HepG2 (cell line): ENCODE measurements at regions not wholly inside any gene's neighbourhood (a gene's known extent, or its start where the extent isn't known, plus 50 kb on each side); places are given as distances from the start of the nearest gene placed in this dataset.

ENCODE experiments used
- EEA1 ChIP-seq: sonication (generic); formaldehyde crosslinking; IDR thresholded peaks from 2 replicates; pipeline ENCODE4 v1.5.1; 2020; ENCODE audit warnings: mild to moderate bottlenecking, missing genetic modification reagents, borderline replicate concordance
- NFE2 ChIP-seq: sonication (generic); formaldehyde crosslinking; IDR thresholded peaks from 2 replicates; pipeline ENCODE4 v1.4.0; 2020; ENCODE audit warnings: missing genetic modification reagents
- NR2C2 ChIP-seq: sonication (generic); formaldehyde crosslinking; IDR thresholded peaks from 2 replicates; pipeline ENCODE4 v1.4.0; 2020; ENCODE audit warnings: missing genetic modification reagents, mild to moderate bottlenecking, moderate library complexity, borderline replicate concordance
- RELA ChIP-seq: sonication (generic); formaldehyde crosslinking; IDR thresholded peaks from 2 replicates; pipeline ENCODE4 v1.4.0; 2020; ENCODE audit warnings: missing genetic modification reagents
- RNF2 ChIP-seq: fragments of 450-650 bp; conservative IDR thresholded peaks from 2 replicates; pipeline ENCODE4 v1.6.1; 2016; ENCODE audit warnings: low read depth
- SMAD9 ChIP-seq: sonication (generic); formaldehyde crosslinking; IDR thresholded peaks from 2 replicates; pipeline ENCODE4 v1.5.1; 2020; ENCODE audit warnings: mild to moderate bottlenecking, missing genetic modification reagents
- ZFAT ChIP-seq: sonication (generic); formaldehyde crosslinking; conservative IDR thresholded peaks from 2 replicates; pipeline ENCODE4 v1.8.1; 2023; ENCODE audit warnings: missing genetic modification reagents, inconsistent platforms
- TF ChIP-seq, protein P1 (sequence below): sonication (generic); formaldehyde crosslinking; IDR thresholded peaks from 2 replicates; pipeline ENCODE4 v1.4.0; 2020; ENCODE audit warnings: missing genetic modification reagents
- TF ChIP-seq, protein P2 (sequence below): sonication (generic); formaldehyde crosslinking; IDR thresholded peaks from 2 replicates; pipeline ENCODE4 v1.4.0; 2020; ENCODE audit warnings: missing genetic modification reagents, mild to moderate bottlenecking, borderline replicate concordance
- TF ChIP-seq, protein P3 (sequence below): IDR thresholded peaks from 2 replicates; pipeline ENCODE4 v1.4.0; 2020; ENCODE audit warnings: mild to moderate bottlenecking, missing genetic modification reagents
- TF ChIP-seq, protein P4 (sequence below): sonication (generic); formaldehyde crosslinking; conservative IDR thresholded peaks from 2 replicates; pipeline ENCODE4 v1.8.0; 2022; ENCODE audit warnings: mild to moderate bottlenecking, moderate library complexity, missing genetic modification reagents
- TF ChIP-seq, protein P5 (sequence below): sonication (generic); formaldehyde crosslinking; IDR thresholded peaks from 2 replicates; pipeline ENCODE4 v1.9.0; 2022; ENCODE audit warnings: low read depth, missing genetic modification reagents
- TF ChIP-seq, protein P6 (sequence below): sonication (generic); formaldehyde crosslinking; IDR thresholded peaks from 2 replicates; pipeline ENCODE4 v1.5.1; 2020; ENCODE audit warnings: missing genetic modification reagents, mild to moderate bottlenecking, borderline replicate concordance

DNA sequence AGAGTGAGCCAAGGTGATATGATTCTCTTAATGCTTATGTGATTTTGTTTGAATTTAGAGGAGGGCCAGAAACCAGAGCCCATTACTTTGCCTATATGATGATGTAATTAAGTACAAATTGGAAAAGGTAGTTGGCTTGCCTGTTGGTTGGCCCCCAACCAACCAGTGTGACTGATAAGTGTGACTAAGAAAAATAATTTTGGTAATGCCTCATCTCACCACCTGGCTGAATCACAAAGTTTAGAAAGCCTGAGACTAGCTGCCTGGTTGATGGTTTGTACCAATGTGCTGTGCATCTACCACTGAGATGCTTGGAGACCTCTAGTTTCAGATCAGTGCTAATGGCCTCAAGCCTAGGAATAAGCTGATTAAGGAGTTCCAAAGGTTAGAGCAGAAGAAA is 338.7 kb downstream of the CDH2 start (continued):
- TF ChIP-seq SMAD9 (no peak), RELA (CRISPR knock-in tag) (no peak), ZFAT (CRISPR knock-in tag) (no peak), NFE2 (no peak), RNF2 (no peak), NR2C2 (CRISPR knock-in tag) (no peak), EEA1 (CRISPR knock-in tag) (no peak)
- TF ChIP-seq, protein P1, sequence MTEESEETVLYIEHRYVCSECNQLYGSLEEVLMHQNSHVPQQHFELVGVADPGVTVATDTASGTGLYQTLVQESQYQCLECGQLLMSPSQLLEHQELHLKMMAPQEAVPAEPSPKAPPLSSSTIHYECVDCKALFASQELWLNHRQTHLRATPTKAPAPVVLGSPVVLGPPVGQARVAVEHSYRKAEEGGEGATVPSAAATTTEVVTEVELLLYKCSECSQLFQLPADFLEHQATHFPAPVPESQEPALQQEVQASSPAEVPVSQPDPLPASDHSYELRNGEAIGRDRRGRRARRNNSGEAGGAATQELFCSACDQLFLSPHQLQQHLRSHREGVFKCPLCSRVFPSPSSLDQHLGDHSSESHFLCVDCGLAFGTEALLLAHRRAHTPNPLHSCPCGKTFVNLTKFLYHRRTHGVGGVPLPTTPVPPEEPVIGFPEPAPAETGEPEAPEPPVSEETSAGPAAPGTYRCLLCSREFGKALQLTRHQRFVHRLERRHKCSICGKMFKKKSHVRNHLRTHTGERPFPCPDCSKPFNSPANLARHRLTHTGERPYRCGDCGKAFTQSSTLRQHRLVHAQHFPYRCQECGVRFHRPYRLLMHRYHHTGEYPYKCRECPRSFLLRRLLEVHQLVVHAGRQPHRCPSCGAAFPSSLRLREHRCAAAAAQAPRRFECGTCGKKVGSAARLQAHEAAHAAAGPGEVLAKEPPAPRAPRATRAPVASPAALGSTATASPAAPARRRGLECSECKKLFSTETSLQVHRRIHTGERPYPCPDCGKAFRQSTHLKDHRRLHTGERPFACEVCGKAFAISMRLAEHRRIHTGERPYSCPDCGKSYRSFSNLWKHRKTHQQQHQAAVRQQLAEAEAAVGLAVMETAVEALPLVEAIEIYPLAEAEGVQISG (CRISPR knock-in tag) = no peak
- TF ChIP-seq, protein P2, sequence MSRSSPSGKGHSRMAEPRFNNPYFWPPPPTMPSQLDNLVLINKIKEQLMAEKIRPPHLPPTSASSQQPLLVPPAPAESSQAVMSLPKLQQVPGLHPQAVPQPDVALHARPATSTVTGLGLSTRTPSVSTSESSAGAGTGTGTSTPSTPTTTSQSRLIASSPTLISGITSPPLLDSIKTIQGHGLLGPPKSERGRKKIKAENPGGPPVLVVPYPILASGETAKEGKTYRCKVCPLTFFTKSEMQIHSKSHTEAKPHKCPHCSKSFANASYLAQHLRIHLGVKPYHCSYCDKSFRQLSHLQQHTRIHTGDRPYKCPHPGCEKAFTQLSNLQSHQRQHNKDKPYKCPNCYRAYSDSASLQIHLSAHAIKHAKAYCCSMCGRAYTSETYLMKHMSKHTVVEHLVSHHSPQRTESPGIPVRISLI (CRISPR knock-in tag) = no peak
- TF ChIP-seq, protein P3, sequence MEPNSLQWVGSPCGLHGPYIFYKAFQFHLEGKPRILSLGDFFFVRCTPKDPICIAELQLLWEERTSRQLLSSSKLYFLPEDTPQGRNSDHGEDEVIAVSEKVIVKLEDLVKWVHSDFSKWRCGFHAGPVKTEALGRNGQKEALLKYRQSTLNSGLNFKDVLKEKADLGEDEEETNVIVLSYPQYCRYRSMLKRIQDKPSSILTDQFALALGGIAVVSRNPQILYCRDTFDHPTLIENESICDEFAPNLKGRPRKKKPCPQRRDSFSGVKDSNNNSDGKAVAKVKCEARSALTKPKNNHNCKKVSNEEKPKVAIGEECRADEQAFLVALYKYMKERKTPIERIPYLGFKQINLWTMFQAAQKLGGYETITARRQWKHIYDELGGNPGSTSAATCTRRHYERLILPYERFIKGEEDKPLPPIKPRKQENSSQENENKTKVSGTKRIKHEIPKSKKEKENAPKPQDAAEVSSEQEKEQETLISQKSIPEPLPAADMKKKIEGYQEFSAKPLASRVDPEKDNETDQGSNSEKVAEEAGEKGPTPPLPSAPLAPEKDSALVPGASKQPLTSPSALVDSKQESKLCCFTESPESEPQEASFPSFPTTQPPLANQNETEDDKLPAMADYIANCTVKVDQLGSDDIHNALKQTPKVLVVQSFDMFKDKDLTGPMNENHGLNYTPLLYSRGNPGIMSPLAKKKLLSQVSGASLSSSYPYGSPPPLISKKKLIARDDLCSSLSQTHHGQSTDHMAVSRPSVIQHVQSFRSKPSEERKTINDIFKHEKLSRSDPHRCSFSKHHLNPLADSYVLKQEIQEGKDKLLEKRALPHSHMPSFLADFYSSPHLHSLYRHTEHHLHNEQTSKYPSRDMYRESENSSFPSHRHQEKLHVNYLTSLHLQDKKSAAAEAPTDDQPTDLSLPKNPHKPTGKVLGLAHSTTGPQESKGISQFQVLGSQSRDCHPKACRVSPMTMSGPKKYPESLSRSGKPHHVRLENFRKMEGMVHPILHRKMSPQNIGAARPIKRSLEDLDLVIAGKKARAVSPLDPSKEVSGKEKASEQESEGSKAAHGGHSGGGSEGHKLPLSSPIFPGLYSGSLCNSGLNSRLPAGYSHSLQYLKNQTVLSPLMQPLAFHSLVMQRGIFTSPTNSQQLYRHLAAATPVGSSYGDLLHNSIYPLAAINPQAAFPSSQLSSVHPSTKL = no peak
- TF ChIP-seq, protein P4, sequence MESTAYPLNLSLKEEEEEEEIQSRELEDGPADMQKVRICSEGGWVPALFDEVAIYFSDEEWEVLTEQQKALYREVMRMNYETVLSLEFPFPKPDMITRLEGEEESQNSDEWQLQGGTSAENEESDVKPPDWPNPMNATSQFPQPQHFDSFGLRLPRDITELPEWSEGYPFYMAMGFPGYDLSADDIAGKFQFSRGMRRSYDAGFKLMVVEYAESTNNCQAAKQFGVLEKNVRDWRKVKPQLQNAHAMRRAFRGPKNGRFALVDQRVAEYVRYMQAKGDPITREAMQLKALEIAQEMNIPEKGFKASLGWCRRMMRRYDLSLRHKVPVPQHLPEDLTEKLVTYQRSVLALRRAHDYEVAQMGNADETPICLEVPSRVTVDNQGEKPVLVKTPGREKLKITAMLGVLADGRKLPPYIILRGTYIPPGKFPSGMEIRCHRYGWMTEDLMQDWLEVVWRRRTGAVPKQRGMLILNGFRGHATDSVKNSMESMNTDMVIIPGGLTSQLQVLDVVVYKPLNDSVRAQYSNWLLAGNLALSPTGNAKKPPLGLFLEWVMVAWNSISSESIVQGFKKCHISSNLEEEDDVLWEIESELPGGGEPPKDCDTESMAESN (CRISPR knock-in tag) = no peak
- TF ChIP-seq, protein P5, sequence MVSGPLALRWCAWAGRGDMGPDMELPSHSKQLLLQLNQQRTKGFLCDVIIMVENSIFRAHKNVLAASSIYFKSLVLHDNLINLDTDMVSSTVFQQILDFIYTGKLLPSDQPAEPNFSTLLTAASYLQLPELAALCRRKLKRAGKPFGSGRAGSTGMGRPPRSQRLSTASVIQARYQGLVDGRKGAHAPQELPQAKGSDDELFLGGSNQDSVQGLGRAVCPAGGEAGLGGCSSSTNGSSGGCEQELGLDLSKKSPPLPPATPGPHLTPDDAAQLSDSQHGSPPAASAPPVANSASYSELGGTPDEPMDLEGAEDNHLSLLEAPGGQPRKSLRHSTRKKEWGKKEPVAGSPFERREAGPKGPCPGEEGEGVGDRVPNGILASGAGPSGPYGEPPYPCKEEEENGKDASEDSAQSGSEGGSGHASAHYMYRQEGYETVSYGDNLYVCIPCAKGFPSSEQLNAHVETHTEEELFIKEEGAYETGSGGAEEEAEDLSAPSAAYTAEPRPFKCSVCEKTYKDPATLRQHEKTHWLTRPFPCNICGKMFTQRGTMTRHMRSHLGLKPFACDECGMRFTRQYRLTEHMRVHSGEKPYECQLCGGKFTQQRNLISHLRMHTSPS = no peak
- TF ChIP-seq, protein P6, sequence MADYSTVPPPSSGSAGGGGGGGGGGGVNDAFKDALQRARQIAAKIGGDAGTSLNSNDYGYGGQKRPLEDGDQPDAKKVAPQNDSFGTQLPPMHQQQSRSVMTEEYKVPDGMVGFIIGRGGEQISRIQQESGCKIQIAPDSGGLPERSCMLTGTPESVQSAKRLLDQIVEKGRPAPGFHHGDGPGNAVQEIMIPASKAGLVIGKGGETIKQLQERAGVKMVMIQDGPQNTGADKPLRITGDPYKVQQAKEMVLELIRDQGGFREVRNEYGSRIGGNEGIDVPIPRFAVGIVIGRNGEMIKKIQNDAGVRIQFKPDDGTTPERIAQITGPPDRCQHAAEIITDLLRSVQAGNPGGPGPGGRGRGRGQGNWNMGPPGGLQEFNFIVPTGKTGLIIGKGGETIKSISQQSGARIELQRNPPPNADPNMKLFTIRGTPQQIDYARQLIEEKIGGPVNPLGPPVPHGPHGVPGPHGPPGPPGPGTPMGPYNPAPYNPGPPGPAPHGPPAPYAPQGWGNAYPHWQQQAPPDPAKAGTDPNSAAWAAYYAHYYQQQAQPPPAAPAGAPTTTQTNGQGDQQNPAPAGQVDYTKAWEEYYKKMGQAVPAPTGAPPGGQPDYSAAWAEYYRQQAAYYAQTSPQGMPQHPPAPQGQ = no peak
